NOMO-1 treated with dmso at 0.1 percent for 144 hours (cell line): ENCODE measurements at regions not wholly inside any gene's neighbourhood (a gene's known extent, or its start where the extent isn't known, plus 50 kb on each side); places are given as distances from the start of the nearest gene placed in this dataset.
"Not testable (repeated sequence)": the region's sequence is repeated elsewhere in the genome, so short reads cannot be mapped to it uniquely, and the experiment has no call there.

ENCODE experiments used
- DNase-seq: peaks from one replicate; lab custom pipeline; 2025; ENCODE audit not compliant: unreplicated experiment; lab: John Stamatoyannopoulos, UW

DNA sequence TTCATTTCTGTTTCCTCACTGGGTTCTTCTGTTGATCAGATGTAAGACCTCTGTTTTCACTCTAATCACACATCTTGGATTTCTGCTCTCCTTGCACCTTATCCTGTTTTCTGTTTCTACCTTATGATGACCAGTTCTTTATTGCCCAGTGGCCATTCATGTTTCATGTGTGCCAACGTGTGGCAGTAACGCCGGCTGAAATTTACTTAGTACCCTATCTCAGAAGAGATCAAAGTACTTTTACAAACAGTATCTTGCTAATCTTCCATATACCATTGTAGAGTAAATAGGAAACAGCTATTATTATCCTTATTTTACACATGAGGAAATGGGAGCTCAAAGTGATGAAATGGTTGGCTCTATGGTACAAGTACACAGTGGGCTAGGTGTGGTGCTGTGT, 74.0 kb downstream of the GATA3 start:
- no peak for DNase-seq

DNA sequence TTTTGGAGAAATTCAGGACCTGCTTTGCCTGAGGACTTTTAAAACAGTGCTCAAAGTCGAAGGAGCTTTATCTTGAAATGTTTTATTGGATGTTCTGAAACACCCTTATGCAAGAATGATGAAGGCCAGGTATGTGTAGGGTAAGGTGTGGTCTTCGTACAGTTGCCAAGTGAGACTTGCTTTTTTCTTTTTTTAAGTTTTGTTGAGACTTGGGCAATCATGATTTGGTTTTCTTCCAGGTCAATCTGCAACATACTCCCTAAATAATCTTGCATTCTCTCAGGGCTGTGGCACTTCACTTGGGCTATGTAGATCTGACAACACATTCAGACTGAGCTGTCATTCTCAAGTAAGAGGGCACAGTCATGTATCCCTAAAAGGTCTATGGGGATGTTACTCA, 75.0 kb downstream of the GATA3 start:
- DNase-seq: no peak

DNA sequence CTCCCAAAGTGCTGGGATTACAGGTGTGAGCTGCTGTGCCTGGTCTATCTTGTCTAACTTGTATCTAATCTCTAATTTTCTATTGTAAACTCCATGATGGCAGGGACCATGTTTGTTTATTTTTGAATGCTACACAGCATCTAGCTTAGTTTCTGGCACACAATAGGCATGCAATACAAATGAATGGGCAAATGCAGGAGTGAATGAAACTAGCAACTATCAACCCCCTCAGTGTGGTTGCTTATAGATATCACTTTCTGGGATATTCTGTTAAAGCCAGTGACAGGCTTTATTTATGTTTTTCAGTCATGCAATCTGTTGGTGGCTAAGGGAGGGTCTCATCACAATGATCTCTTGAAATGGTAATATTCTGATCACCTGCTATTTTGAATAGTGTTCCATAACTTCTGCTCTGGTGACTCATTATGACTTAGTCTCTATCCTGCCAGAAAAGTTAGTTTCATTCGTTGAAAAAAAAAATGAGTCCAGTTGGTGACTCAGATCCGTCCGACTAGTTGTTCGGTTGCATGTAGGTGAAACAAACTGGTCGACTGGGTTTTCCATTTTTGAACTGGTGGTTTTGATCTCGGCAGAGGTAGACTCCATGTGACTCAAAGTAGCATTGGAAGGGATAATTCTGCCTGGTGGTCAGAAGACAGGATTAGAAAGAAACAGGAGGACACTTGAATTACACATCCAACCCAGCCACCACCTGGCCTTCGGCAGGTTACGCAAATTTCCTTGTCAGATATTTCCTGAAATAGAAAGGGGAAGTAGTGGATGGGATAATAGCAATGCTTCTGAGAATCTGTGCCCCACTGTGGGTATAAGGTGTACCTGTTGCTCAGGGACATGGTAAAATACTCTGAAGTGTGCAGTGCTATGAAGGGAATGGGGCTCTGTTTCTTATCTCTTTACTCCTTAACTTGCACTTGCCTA, 76.8 kb downstream of the GATA3 start:
- peak; percentile 7 for DNase-seq

DNA sequence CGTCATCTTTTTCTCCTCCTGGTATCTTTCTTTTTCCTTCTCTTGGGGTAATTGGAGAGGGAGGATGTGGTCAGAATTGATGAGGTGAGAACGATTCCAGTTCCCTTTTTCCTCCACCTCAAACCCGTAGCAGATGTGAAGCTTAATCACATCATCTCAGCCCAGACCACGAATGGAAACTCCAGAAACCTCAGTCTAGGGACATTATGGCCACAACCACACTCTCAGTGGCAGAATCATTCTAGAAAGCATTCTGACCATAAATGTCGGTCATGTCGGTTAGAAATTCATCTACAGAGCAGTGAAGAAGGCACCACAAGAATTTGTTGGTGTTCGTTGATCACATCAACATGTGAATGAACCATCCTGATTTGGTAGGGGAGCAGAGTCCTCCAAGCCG, 78.7 kb downstream of the GATA3 start:
- peak; percentile 28 for DNase-seq

DNA sequence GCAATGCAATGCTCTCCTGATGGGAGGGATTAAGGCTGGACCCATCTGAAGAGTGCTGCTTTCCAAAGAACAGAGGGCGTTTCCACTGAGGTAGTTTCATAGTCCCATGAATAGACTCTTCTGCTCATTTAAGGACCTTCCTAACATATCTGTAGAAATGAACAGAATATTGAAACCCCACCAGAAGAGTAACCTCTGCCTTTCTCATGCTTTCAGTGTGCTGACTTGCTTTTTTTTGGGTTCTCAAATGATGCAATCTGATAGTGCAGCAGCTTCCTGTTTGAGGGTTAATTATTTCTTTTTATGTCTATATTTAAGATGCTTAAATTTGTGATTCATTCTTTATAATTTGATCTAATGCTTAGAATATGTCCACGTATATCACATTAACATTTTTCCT, 82.2 kb downstream of the GATA3 start:
- DNase-seq: no peak

DNA sequence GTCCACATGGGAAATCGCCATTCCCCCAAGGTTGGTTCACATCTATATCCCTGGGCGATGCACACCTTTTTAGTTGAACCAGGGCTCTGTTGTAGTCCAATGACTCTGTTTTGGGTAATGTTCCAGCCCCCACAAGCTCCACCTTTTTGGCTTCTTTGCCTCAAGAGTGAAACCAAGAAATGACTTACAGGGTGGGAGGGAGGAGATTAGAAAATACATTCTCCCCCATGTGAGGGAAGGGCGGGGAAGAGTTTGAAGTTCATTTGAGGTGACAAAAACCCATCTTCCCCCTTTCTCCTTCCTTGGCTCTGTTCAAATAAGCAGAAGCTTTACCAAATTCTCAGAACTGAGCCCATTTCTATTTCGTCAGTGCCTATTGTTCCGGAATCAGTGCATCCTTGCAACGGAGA, 82.8 kb downstream of the GATA3 start:
- no peak for DNase-seq

DNA sequence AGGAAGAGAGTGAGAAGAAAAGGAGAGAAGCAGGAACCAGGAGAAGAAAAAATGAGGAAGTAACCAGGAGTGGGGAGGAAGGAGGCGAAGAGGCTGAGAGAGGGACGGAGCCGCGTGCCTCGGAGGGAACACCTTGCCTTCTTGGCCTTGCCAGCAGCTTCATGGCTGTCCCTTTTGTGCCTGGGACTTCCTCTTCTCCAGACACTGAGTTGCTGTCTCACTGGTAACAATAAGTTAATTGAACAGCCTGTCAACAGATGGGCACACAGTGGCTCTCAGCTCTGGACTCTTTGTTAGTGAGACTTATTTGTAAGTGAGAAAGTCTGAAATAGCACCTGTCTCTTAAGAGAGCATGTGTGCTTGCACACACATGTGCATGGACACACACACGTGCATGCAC, 83.2 kb downstream of the GATA3 start:
- peak; percentile 25 for DNase-seq

DNA sequence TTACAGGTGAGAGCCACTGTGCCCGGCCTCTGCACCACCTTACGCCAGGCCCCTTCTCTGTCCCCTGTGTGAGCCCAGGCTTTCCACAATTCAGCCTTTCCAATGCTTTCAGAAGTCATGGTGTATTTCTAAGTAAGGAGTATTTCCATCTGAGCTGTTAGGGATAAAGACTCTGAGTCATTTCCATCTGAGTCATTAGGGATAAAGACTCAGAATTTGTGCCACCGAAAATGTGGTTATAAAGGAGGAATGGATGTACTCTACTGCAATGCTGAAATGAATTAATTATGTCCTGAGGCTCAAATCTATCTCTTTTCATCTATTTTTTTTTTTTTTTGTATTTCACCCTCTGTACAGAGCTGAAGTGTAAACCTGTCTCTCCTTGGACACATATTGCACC, 84.0 kb downstream of the GATA3 start:
- DNase-seq: no peak

DNA sequence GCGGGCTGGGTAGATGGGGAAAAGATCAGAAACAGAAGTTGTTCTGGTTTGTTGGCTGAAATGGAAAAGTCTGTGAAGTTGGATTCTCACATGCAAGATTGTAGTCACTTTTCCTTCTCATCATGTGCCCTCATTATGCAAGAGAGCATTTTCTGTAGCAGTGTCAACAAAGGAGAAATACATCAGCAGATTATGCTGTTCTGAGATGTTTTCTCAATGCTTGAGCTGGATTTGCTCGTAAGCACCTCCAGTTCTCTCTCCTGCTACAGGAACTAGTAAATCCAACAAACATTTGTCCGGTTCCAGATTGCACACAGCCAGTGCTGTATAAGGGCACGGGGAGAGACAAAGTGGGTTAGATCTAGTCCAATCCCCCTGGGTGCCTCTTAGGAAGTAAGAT, 90.0 kb downstream of the GATA3 start:
- DNase-seq: no peak

DNA sequence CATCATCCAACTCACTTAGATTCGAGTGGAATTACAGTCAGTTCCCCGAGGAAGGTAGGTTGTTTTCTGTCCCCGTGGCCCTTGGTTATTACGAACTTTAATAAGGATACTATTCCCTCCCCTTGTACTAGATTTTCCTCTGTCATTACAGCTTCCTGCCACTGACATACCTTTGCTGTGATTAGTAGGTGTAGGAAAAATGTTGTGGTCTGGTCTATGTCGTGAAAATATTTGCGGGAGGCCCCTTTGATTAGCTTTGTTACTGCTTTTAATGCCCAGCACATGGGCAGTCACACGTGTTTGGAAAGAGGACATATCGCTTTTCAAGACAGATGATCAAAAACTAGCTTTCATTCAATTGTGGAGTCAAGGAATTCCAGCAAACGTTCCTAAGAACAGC, 92.2 kb downstream of the GATA3 start:
- no peak for DNase-seq

DNA sequence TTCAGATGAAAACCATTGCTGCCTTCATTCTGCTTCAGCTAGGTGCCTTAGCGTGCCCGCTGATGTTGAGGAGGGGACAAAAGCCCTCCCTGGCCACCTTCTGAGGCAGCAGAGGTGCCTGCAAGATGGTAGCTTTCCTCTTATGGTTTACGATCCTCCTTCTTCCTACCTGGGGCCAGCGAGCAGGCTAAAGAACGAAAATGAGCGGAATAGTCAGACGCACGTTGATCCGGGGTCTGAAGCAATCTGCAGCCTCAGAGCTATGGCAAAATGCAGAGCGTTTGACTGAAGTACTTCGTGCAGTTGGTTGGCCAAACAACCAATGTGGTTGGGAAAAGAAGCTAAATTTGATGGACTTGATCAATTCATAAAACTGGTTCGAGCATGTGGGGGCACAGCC, 95.5 kb downstream of the GATA3 start:
- no peak for DNase-seq

DNA sequence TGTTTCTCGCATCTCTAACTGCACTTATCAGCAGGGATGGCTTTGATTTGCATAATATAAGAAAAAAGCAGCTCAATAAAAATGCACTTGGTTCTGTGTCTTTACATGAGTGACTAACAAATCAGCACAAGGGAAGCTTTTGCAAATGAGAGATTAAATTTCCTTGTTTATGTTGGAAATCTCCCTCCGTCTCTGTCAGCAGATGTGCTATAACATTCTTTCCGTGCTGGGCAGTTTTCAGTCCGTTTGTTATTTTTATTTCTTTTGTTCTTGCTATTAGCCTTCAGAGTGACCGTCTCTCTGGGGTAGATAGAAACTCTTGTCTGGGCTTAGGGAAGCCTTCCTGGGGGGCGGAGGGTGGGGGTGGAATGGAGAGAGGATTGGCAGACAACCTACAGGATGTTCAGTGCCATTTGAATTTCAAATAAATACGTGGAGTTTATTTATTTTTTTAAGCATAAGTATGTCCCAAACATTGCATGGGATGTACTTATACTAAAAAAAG, 96.0 kb downstream of the GATA3 start:
- DNase-seq: no peak

DNA sequence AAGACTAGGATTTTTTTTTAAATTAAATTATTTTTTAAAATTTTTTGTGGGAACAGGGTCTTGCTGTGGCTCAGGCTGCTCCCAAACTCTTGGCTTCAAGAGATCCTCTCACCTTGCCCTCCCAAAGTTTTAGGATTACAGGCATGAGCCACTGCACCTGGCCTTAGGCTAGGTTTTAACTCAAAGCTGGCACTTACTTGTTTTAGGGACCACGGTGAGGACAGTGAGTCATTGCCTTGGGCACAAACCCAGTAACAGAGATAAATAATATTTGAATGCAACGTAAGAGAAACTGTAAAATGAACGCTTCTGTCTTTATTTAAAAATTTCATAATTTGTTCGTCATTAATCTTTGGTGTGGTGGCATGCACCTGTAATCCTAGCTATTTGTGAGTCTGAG, 96.6 kb downstream of the GATA3 start:
- DNase-seq: no peak

DNA sequence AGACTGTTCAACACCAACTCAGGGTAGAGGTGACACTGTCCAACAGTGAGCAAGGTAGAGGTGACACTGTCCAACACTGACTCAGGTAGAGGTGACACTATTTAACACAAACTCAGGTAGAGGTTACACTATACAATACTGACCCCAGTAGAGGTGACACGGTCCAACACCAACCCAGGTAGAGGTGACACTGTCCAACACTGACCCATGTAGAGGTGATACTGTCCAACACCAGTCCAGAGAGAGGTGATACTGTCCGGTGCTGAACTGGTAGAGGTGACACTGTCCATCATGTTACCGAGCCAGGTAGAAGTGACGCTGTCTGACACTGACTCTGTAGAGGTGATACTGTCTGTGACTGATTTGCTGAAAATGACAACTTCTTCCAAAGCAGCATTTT, 102.4 kb downstream of the GATA3 start:
- no peak for DNase-seq

DNA sequence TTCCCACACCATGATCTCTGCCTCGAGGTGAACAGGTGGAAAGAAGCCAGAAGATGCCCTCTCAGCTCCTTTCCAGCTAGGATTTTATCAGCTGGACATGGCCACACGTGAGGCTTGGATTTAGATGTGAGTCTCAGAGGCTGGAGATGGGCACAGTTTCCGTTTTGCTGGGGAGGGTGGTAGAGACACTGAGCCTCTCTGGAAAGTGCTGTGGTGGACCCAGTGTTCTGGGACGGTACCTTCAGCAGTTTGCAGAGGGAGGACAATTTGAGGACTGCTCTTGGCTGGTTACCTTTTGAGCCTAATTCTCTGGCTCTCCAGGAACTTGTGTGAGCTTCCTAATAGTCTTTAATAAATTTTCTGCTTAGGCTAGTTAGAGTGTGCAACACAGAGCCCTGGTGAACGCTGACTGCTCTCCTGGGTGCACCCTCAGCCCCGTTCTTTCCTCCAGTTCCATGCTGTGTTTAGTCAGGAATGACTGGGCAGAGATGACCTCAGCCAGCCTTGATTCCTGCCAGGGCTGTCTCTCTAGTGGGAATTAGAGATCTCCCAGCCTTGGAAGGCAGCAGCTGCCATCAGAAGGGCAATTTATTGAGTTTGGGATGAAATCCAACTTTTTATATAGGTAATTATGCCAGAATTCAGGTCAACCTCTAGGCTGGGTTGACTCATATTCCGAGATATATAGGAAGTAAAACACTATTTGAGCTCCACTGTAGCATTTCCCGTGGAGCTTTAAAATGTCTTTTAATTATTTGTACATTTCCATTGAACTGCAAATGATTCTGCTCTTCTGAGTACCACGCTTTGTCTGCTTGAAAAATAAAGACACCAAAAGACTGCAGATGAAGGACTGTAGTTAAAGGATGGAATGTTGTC, 103.9 kb downstream of the GATA3 start:
- DNase-seq: no peak

DNA sequence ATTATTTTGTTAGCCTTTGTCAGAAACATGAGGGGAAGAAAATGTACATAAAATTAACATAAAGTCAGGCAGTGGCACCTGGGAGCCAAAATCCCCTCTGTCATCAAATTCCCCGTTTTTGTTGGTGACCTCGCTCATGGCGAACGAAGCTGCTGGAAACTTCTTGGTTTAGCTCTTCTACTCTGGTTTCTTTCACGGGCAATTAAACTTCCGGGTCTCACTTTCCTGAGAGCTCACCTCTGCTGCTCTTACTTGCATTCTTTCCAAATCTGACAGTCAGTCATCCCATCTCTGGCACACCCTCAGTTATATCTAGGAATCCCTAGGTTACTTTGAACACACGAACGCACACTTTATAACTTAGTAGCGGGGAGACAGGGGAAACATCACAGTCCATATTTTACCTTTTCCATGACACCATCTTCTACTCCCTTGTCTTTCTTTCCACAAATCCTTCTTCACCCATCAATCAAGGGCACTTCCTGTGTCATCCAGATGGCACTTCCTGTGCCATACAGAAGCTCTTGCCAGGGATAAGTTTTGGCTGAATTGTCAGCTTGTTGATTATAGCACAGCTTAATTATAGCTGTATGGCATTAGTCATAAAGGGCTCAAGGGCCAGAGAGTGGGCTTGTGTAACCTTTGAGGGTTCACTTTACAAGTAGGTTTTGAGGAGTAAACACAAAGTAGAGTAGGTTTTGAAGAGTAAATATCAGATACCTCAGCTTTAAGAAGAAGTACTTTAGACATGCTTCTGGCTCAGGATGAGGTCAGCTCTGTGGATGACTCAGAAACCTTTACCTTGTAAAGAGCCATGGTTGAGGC, 105.1 kb downstream of the GATA3 start:
- no peak for DNase-seq

DNA sequence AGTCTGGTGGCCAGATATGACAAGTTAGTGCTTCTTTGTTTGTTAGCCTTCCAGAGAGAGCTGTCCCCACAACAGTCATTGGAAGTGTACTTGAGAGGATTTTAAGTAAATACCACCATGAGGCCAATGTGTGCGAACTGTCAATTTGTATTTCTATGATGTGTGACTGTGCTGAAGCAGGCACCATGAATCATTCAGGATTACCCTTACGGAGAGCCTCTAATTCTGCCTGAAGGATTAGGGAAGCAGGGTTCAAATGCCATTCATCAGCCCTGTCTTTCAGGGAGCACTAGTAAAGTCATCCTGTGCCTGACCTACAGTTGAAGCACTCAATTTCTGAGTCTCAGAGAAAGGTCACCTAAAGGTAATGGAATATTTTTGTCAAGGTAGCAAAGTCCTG, 109.3 kb downstream of the GATA3 start:
- no peak for DNase-seq

DNA sequence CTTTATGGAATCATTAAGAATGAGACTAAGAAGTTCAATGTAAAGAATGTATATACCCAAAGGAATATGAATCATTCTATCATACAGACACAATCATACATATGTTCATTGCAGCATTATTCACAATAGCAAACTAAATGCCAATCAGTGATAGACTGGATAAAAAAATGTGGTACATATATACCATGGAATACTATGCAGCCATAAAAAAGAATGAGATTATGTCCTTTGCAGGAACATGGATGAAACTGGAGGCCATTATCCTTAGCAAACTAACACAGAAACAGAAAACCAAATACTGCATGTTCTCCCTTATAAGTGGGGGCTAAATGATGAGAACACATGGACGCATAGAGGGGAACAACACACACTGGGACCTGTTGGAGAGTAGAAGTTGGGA, 110.2 kb downstream of the GATA3 start:
- DNase-seq: not testable (repeated sequence)

DNA sequence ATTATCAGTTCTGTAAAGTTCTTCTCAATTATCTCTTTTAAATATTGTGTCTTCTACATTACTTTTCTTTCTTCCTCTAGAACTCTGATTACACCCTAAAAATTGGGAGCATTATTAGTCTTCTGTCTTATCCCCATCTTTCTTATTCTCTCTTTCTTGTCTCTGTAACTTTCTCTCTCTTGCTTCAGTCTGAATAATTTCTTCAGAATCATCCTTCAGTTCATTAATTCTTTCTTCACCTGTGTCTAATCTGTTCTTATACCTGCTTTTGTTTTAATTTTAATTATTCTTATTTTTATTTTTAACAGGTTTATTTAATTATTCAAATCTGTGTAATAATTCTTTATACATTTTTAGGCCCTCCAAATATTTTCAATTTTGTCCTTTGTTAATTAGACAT, 114.3 kb downstream of the GATA3 start:
- no peak for DNase-seq

DNA sequence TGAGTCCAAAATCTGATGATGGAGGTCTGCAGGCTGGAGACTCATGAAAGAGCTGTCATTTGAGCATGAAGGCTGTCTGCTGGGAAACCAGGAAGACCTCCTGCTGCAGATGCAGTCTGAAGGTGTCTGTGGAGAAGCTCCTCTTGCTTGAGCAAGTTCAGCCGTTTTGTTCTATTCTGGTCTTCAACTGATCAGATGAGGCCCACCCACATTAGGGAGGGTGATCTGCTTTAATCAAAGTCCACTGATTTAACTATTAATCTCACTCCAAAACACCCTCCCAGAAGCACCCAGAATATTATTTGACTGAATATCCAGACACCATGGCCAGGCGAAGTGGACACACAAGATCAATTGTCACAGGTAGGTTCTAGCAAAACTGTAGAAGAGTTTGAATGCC, 116.5 kb downstream of the GATA3 start:
- DNase-seq: no peak

DNA sequence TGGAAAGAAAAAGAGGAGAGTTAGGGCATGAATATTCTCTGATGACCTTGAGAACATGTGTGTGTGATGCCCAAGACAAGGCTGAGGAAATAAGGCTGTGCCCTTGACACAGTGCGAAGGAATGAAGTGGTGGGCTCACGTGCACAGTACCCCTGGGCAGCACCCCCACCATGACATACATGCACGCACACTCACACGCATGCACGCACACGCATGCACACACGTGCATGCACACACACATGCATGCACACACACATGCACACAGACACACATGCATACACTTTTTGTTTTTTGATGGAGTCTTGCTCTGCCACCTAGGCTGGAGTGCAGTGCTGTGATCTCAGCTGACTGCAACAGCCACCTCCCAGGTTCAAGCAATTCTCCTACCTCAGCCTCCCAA, 118.1 kb downstream of the GATA3 start:
- no peak for DNase-seq
